Activated CD8-positive, alpha-beta memory T cell treated with anti-CD3 and anti-CD28 coated beads for 36 hours (primary cell): ENCODE measurements at regions not wholly inside any gene's neighbourhood (a gene's known extent, or its start where the extent isn't known, plus 50 kb on each side); places are given as distances from the start of the nearest gene placed in this dataset.

ENCODE experiments used
- CTCF ChIA-PET: fragments of 350-600 bp; sonication (Branson Sonifier 250); formaldehyde crosslinking; loops from one replicate; lab custom pipeline; 2021; ENCODE audit warnings: antibody characterized with exemption; lab: Charles Lee
- POLR2A ChIA-PET: fragments of 350-600 bp; sonication (Branson Sonifier 250); formaldehyde crosslinking; loops from one replicate; lab custom pipeline; 2021; ENCODE audit warnings: antibody characterized with exemption; lab: Charles Lee

- ChIA-PET POLR2A (no interaction called here), CTCF (no interaction called here)
Observed at GRCh38 chr1:221457685-221458446, 284.0 kb downstream of the DUSP10 start.

GRCh38 chr1:221458447-221459156 lies 283.3 kb downstream of the DUSP10 start:
- POLR2A ChIA-PET, result no interaction called here
- CTCF ChIA-PET, result no interaction called here

GRCh38 chr1:221459558-221459957 lies 282.3 kb downstream of the DUSP10 start:
- ChIA-PET POLR2A (no interaction called here), CTCF (no interaction called here)

- CTCF ChIA-PET, result no interaction called here
Observed at GRCh38 chr1:221462345-221462744, 279.5 kb downstream of the DUSP10 start.

GRCh38 chr1:221468546-221468945 lies 273.3 kb downstream of the DUSP10 start:
- CTCF ChIA-PET, result interaction anchor here (0.6 kb wide), 1 partner anchor 975 kb away, joined by 4 read pairs; no protein-coding TSS in a partner anchor
- POLR2A ChIA-PET, result no interaction called here

More at GRCh38 chr1:221462345-221462744, 279.5 kb downstream of the DUSP10 start:
- POLR2A ChIA-PET, result no interaction called here

GRCh38 chr1:221469476-221469875 lies 272.4 kb downstream of the DUSP10 start:
- ChIA-PET POLR2A (no interaction called here), CTCF (no interaction called here)

- CTCF ChIA-PET, result no interaction called here
- POLR2A ChIA-PET, result no interaction called here
Observed at GRCh38 chr1:221470000-221470698, 271.7 kb downstream of the DUSP10 start.

GRCh38 chr1:221473411-221473810 lies 268.5 kb downstream of the DUSP10 start:
- CTCF ChIA-PET, result interaction anchor here (1.1 kb wide), 1 partner anchor 9 kb away, joined by 3 read pairs; no protein-coding TSS in a partner anchor
- POLR2A ChIA-PET, result no interaction called here

GRCh38 chr1:221477252-221477651 lies 264.6 kb downstream of the DUSP10 start:
- ChIA-PET POLR2A (no interaction called here), CTCF (interaction anchor here (0.8 to 1.3 kb wide), 3 partner anchors 41 to 619 kb away, joined by 3 to 5 read pairs (median 3); no protein-coding TSS in a partner anchor)

GRCh38 chr1:221478050-221478949 lies 263.6 kb downstream of the DUSP10 start:
- POLR2A ChIA-PET, result no interaction called here
- CTCF ChIA-PET, result interaction anchor here (0.8 to 1.3 kb wide), 4 partner anchors 42 to 618 kb away, joined by 3 to 5 read pairs (median 4); no protein-coding TSS in a partner anchor

GRCh38 chr1:221487781-221488524 lies 253.9 kb downstream of the DUSP10 start:
- ChIA-PET POLR2A (no interaction called here), CTCF (no interaction called here)

- ChIA-PET POLR2A (no interaction called here), CTCF (no interaction called here)
Observed at GRCh38 chr1:221488550-221488949, 253.3 kb downstream of the DUSP10 start.

- CTCF ChIA-PET, result no interaction called here
- POLR2A ChIA-PET, result no interaction called here
Observed at GRCh38 chr1:221494670-221495069, 247.2 kb downstream of the DUSP10 start.

- CTCF ChIA-PET, result no interaction called here
- POLR2A ChIA-PET, result no interaction called here
Observed at GRCh38 chr1:221497046-221497445, 244.8 kb downstream of the DUSP10 start.

- ChIA-PET POLR2A (no interaction called here), CTCF (no interaction called here)
Observed at GRCh38 chr1:221503268-221503667, 238.6 kb downstream of the DUSP10 start.

- ChIA-PET POLR2A (no interaction called here), CTCF (interaction anchor here (0.5 kb wide), 1 partner anchor 178 kb away, joined by 3 read pairs; no protein-coding TSS in a partner anchor)
Observed at GRCh38 chr1:221509575-221510355, 232.1 kb downstream of the DUSP10 start.

- ChIA-PET POLR2A (no interaction called here), CTCF (no interaction called here)
Observed at GRCh38 chr1:221510793-221511503, 230.9 kb downstream of the DUSP10 start.
